Transverse colon (tissue), 4 donors: ENCODE measurements at regions not wholly inside any gene's neighbourhood (a gene's known extent, or its start where the extent isn't known, plus 50 kb on each side); places are given as distances from the start of the nearest gene placed in this dataset.
"Not testable (repeated sequence)": the region's sequence is repeated elsewhere in the genome, so short reads cannot be mapped to it uniquely, and the experiment has no call there.

Source experiments
- EP300 ChIP-seq: sonication (generic); formaldehyde crosslinking; IDR thresholded peaks from one replicate; pipeline ENCODE4 v1.6.1; 2017; ENCODE audit warnings: antibody characterized with exemption, low read depth
- POLR2A ChIP-seq: fragments of 450-650 bp; IDR thresholded peaks from one replicate; pipeline ENCODE4 v1.6.1; 2016; ENCODE audit warnings: antibody characterized with exemption, mild to moderate bottlenecking, moderate library complexity
- POLR2AphosphoS5 ChIP-seq, 3 donors: sonication (generic); formaldehyde crosslinking; IDR thresholded peaks; one replicate each; pipeline ENCODE4 v1.6.1; 2016; ENCODE audit warnings: antibody characterized with exemption in 3 of 3
- TF ChIP-seq, protein P1 (sequence below), 5 experiments: fragments of 200-600 bp in 3 of 5; fragments of 450-650 bp in 2 of 5; sonication (generic) in 3 of 5; IDR thresholded peaks; 1 replicate in 2 of 5; 2 replicates in 3 of 5; pipeline ENCODE4 v1.5.1; 2016 to 2017; ENCODE audit warnings: antibody characterized with exemption in 5 of 5, inconsistent platforms in 3 of 5, mild to moderate bottlenecking in 2 of 5, moderate library complexity in 1 of 5

- TF ChIP-seq, protein P1, sequence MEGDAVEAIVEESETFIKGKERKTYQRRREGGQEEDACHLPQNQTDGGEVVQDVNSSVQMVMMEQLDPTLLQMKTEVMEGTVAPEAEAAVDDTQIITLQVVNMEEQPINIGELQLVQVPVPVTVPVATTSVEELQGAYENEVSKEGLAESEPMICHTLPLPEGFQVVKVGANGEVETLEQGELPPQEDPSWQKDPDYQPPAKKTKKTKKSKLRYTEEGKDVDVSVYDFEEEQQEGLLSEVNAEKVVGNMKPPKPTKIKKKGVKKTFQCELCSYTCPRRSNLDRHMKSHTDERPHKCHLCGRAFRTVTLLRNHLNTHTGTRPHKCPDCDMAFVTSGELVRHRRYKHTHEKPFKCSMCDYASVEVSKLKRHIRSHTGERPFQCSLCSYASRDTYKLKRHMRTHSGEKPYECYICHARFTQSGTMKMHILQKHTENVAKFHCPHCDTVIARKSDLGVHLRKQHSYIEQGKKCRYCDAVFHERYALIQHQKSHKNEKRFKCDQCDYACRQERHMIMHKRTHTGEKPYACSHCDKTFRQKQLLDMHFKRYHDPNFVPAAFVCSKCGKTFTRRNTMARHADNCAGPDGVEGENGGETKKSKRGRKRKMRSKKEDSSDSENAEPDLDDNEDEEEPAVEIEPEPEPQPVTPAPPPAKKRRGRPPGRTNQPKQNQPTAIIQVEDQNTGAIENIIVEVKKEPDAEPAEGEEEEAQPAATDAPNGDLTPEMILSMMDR (IDR thresholded peaks at IDR 0.05) = not testable (repeated sequence)
- TF ChIP-seq POLR2AphosphoS5 (IDR thresholded peaks at IDR 0.05); POLR2A; EP300: not testable (repeated sequence)
Measured at GRCh38 chr21:6466081-6466698, 4055.2 kb upstream of the TPTE start.
